ENCODE measurements at regions not wholly inside any gene's neighbourhood (a gene's known extent, or its start where the extent isn't known, plus 50 kb on each side); places are given as distances from the start of the nearest gene placed in this dataset.

GRCh38 chr2:877747-878146 lies 72.9 kb upstream of the SNTG2 start:
- no peak for TF ChIP-seq CTCF (conservative IDR thresholded peaks at IDR 0.05)
- TF ChIP-seq ZFX (IDR thresholded peaks at IDR 0.05) = no peak
- no peak overlapping the region for H3K27ac ChIP-seq

GRCh38 chr2:875687-876615 lies 74.7 kb upstream of the SNTG2 start:
- no peak overlapping the region for H3K27ac ChIP-seq
- TF ChIP-seq CTCF (conservative IDR thresholded peaks at IDR 0.05) (no peak), ZFX (IDR thresholded peaks at IDR 0.05) (no peak)

GRCh38 chr2:873651-874580 lies 76.7 kb upstream of the SNTG2 start:
- TF ChIP-seq CTCF (conservative IDR thresholded peaks at IDR 0.05) (no peak), ZFX (IDR thresholded peaks at IDR 0.05) (no peak)
- no peak overlapping the region for H3K27ac ChIP-seq

GRCh38 chr2:873027-873426 lies 77.6 kb upstream of the SNTG2 start:
- no peak for TF ChIP-seq CTCF (conservative IDR thresholded peaks at IDR 0.05)
- no peak for TF ChIP-seq ZFX (IDR thresholded peaks at IDR 0.05)
- no peak overlapping the region for H3K27ac ChIP-seq

- no peak overlapping the region for H3K27ac ChIP-seq
- TF ChIP-seq ZFX (IDR thresholded peaks at IDR 0.05) (no peak), CTCF (conservative IDR thresholded peaks at IDR 0.05) (no peak)
Measured at GRCh38 chr2:871926-872680, 78.5 kb upstream of the SNTG2 start.

GRCh38 chr2:871175-871727 lies 79.4 kb upstream of the SNTG2 start:
- H3K27ac ChIP-seq = no peak overlapping the region
- TF ChIP-seq ZFX (IDR thresholded peaks at IDR 0.05) (no peak), CTCF (conservative IDR thresholded peaks at IDR 0.05) (no peak)
